Prostate gland (tissue), 2 donors: ENCODE measurements at regions not wholly inside any gene's neighbourhood (a gene's known extent, or its start where the extent isn't known, plus 50 kb on each side); places are given as distances from the start of the nearest gene placed in this dataset.

Experiments used
- DNase-seq: peaks from one replicate; pipeline ENCODE4 v3.0.0-alpha.2; 2019; ENCODE audit warnings: low spot score
- H3K27ac ChIP-seq, 2 donors: fragments of 200-600 bp; sonication (generic); 2 replicates each; pipeline ENCODE4 v1.5.1; 2017 to 2019
- H3K27me3 ChIP-seq: fragments of 200-600 bp; sonication (generic); replicated peaks from 2 replicates; pipeline ENCODE4 v1.5.1; 2019; ENCODE audit not compliant: insufficient read depth
- H3K36me3 ChIP-seq, 2 donors: fragments of 200-600 bp; sonication (generic); 1 replicate in 1 of 2; 2 replicates in 1 of 2; pipeline versions ENCODE4 v1.5.1 to v1.8.1; 2017 to 2019
- H3K4me1 ChIP-seq: fragments of 200-600 bp; sonication (generic); replicated peaks from 2 replicates; pipeline ENCODE4 v1.5.1; 2019
- H3K4me3 ChIP-seq, 2 donors: fragments of 200-600 bp; sonication (generic); 2 replicates each; pipeline ENCODE4 v1.5.1; 2017 to 2019
- H3K9me3 ChIP-seq: fragments of 200-600 bp; sonication (generic); 2 replicates; pipeline ENCODE4 v1.5.1; 2017
- POLR2A ChIP-seq: fragments of 450-650 bp; IDR thresholded peaks from one replicate; pipeline ENCODE4 v1.6.1; 2016; ENCODE audit warnings: antibody characterized with exemption, mild to moderate bottlenecking
- POLR2AphosphoS5 ChIP-seq: sonication (generic); formaldehyde crosslinking; IDR thresholded peaks from one replicate; pipeline ENCODE4 v1.6.1; 2017; ENCODE audit warnings: antibody characterized with exemption
- WGBS: methylation state at CpG from one replicate; pipeline ENCODE4 v1.1.5; 2018; 5-methylcytosine and 5-hydroxymethylcytosine counted together
- intact Hi-C: fragments of 100-400 bp; cut with DNase I; formaldehyde crosslinking; loops from one replicate; pipeline ENCODE4 v1.14.2; 2022
- TF ChIP-seq, protein P1 (sequence below), 4 experiments: fragments of 200-600 bp in 2 of 4; fragments of 450-650 bp in 2 of 4; sonication (generic) in 2 of 4; IDR thresholded peaks; 1 replicate in 3 of 4; 2 replicates in 1 of 4; pipeline ENCODE4 v1.5.1; 2016 to 2019; ENCODE audit warnings: antibody characterized with exemption in 4 of 4, mild to moderate bottlenecking in 2 of 4, moderate library complexity in 2 of 4

GRCh38 chr4:53832549-53832948 lies 231.9 kb downstream of the CHIC2 start:
- no peak for DNase-seq
- no peak overlapping the region for H3K27ac ChIP-seq
- intact Hi-C loops = no loop called here
- WGBS = 93% methylated on average over 1 of the region's 1 CpG
- no peak overlapping the region for H3K4me3 ChIP-seq
- no peaks in the 10 kb centered on the region for H3K4me1 ChIP-seq
- H3K27me3 ChIP-seq = no peaks in the 10 kb centered on the region
- no peaks in the 10 kb centered on the region for H3K36me3 ChIP-seq
- no peaks in the 10 kb centered on the region for H3K9me3 ChIP-seq
- no peak for TF ChIP-seq POLR2A
- TF ChIP-seq, protein P1, sequence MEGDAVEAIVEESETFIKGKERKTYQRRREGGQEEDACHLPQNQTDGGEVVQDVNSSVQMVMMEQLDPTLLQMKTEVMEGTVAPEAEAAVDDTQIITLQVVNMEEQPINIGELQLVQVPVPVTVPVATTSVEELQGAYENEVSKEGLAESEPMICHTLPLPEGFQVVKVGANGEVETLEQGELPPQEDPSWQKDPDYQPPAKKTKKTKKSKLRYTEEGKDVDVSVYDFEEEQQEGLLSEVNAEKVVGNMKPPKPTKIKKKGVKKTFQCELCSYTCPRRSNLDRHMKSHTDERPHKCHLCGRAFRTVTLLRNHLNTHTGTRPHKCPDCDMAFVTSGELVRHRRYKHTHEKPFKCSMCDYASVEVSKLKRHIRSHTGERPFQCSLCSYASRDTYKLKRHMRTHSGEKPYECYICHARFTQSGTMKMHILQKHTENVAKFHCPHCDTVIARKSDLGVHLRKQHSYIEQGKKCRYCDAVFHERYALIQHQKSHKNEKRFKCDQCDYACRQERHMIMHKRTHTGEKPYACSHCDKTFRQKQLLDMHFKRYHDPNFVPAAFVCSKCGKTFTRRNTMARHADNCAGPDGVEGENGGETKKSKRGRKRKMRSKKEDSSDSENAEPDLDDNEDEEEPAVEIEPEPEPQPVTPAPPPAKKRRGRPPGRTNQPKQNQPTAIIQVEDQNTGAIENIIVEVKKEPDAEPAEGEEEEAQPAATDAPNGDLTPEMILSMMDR (IDR thresholded peaks at IDR 0.05) = no peak
- no peak for TF ChIP-seq POLR2AphosphoS5

GRCh38 chr4:53830511-53830910 lies 233.9 kb downstream of the CHIC2 start:
- intact Hi-C loops = no loop called here
- no peak for DNase-seq
- Histone ChIP-seq H3K9me3 (no peaks in the 10 kb centered on the region), H3K27me3 (no peaks in the 10 kb centered on the region), H3K36me3 (no peaks in the 10 kb centered on the region), H3K27ac (no peak overlapping the region), H3K4me1 (no peaks in the 10 kb centered on the region), H3K4me3 (no peak overlapping the region)
- TF ChIP-seq, protein P1 (IDR thresholded peaks at IDR 0.05) = no peak
- no peak for TF ChIP-seq POLR2A
- TF ChIP-seq POLR2AphosphoS5 = no peak

DNA sequence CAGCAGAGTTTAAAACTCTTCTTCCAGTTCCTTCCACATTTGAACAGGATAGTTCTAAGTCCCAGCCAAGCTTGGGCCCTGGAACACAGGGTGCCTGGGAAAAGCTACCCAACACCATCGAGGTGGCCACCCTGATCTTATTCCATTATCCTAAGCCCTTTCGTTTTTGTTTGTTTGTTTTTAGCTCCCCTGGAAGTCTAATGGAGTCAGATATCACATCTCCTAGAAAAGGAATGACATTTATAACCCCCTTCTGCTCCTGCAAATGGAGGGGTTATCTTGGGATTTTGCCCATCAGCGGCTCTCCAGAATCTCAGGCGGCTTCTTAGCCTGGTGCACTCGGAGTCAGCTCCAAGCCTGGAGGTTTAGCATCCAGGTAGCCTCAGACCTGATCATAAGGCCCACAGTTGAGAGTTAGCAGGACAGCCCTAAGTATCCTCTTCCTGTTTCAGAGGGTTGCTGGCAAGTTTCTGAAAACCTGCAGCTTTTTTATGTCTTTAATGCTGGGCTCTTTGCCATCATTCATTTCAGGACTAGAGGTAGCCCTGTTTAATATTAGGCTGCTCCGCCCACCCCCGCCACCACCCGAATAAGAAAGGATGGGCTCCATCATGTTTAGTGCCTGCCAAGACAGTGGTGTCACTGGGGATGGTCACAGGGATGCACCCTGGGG lies 230.0 kb upstream of the LNX1 start:
- Histone ChIP-seq H3K36me3 (no peaks in the 10 kb centered on the region), H3K27me3 (no peaks in the 10 kb centered on the region), H3K27ac (no peak overlapping the region), H3K4me1 (no peaks in the 10 kb centered on the region), H3K4me3 (no peak overlapping the region), H3K9me3 (no peaks in the 10 kb centered on the region)
- 29% methylated on average over 8 of the region's 8 CpGs for WGBS
- TF ChIP-seq, protein P1 (IDR thresholded peaks at IDR 0.05) = no peak
- no peak for TF ChIP-seq POLR2A
- no peak for TF ChIP-seq POLR2AphosphoS5
- no peak for DNase-seq
- intact Hi-C loops = no loop called here

DNA sequence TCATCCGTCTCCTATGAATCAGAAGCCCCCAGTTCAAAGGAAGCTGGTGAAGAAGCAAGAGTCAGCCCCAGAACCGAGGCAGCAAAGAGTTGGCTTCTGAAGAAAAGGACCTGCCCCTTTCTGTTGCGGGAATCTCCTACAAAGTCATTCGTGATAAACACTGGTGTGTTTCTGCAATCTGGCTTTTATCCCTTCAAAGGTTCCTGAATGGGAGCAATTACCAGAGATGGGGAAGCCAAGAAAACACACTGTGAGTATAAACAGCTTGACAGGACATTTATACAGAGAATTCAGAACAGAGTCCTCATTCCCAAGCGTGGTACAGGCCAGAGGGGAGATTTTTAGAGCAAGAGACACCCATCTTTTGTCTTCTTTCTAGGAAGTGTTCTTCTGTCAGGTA lies 226.8 kb upstream of the LNX1 start:
- TF ChIP-seq POLR2A (no peak), POLR2AphosphoS5 (no peak)
- TF ChIP-seq, protein P1 (IDR thresholded peaks at IDR 0.05) = no peak
- no peaks in the 10 kb centered on the region for H3K9me3 ChIP-seq
- no peaks in the 10 kb centered on the region for H3K36me3 ChIP-seq
- no peak for DNase-seq
- 34% methylated on average over 5 of the region's 5 CpGs for WGBS
- H3K4me3 ChIP-seq = no peak overlapping the region
- no peaks in the 10 kb centered on the region for H3K27me3 ChIP-seq
- no peak overlapping the region for H3K27ac ChIP-seq
- H3K4me1 ChIP-seq = no peaks in the 10 kb centered on the region
- intact Hi-C loops = no loop called here

- Histone ChIP-seq H3K4me1 (no peaks in the 10 kb centered on the region), H3K27me3 (no peaks in the 10 kb centered on the region), H3K36me3 (no peaks in the 10 kb centered on the region), H3K27ac (no peak overlapping the region), H3K4me3 (no peak overlapping the region), H3K9me3 (no peaks in the 10 kb centered on the region)
- TF ChIP-seq POLR2A (no peak), POLR2AphosphoS5 (no peak)
- TF ChIP-seq, protein P1 (IDR thresholded peaks at IDR 0.05) = no peak
- 68% methylated on average over 10 of the region's 10 CpGs for WGBS
- intact Hi-C loops = no loop called here
- no peak for DNase-seq
Measured at GRCh38 chr4:53816561-53816960, 225.3 kb upstream of the LNX1 start.
